IMR-90 (cell line): ENCODE measurements at regions not wholly inside any gene's neighbourhood (a gene's known extent, or its start where the extent isn't known, plus 50 kb on each side); places are given as distances from the start of the nearest gene placed in this dataset.

ENCODE experiments used
- ATAC-seq: fragments of 200-7000 bp; cut with Tn5 transposase; 2 replicates; pipeline ENCODE4 v1.9.1; 2020; ENCODE audit warnings: low read depth, mild to moderate bottlenecking, moderate library complexity
- BruUV-seq: library from RNA; stranded (reverse); fragments of 400-500 nt; replicated peaks from 2 replicates; lab custom pipeline; 2021; lab: Mats Ljungman, UMichigan
- CTCF ChIA-PET: fragments of 300-600 bp; formaldehyde crosslinking; extraction: SDS; loops from one replicate; lab custom pipeline; 2021; ENCODE audit warnings: antibody characterized with exemption; lab: Yijun Ruan, JAX
- POLR2A ChIA-PET: fragments of 300-600 bp; sonication (Branson Sonifier 250); formaldehyde crosslinking; loops from one replicate; lab custom pipeline; 2022; ENCODE audit warnings: antibody characterized with exemption; ENCODE audit not compliant: unreplicated experiment; lab: Charles Lee
- DNase-seq: peaks from one replicate; pipeline ENCODE4 v3.0.0; 2013
- H2AFZ ChIP-seq: replicated peaks from 2 replicates; pipeline ENCODE3; 2013; ENCODE audit warnings: low read length, mild to moderate bottlenecking; ENCODE audit not compliant: poor library complexity
- H2AK5ac ChIP-seq: 2 replicates; pipeline ENCODE4 v1.6.1; 2013; ENCODE audit warnings: low read depth, low read length, inconsistent platforms
- H2AK9ac ChIP-seq: replicated peaks from 2 replicates; pipeline ENCODE3; 2013; ENCODE audit warnings: mild to moderate bottlenecking, low read depth, low read length, moderate library complexity; ENCODE audit not compliant: poor library complexity
- H2BK120ac ChIP-seq: 2 replicates; pipeline ENCODE4 v1.6.1; 2013; ENCODE audit warnings: low read depth, low read length, inconsistent platforms
- H2BK15ac ChIP-seq: 3 replicates; pipeline ENCODE4 v1.6.1; 2013; ENCODE audit warnings: low read depth, low read length, inconsistent platforms
- H2BK20ac ChIP-seq: 2 replicates; pipeline ENCODE4 v1.6.1; 2013; ENCODE audit warnings: low read depth, mild to moderate bottlenecking, inconsistent platforms, low read length, moderate library complexity
- H2BK5ac ChIP-seq: 2 replicates; pipeline ENCODE4 v1.6.1; 2013; ENCODE audit warnings: mild to moderate bottlenecking, low read depth, low read length, inconsistent platforms; ENCODE audit not compliant: poor library complexity, severe bottlenecking
- H3K14ac ChIP-seq: replicated peaks from 2 replicates; pipeline ENCODE4 v1.6.1; 2013; ENCODE audit warnings: low read depth, low read length, inconsistent platforms
- H3K18ac ChIP-seq: 2 replicates; pipeline ENCODE4 v1.6.1; 2013; ENCODE audit warnings: low read depth, low read length, control low read depth
- H3K23ac ChIP-seq: 2 replicates; pipeline ENCODE4 v1.6.1; 2013; ENCODE audit warnings: low read depth, low read length, inconsistent platforms
- H3K27ac ChIP-seq: 2 replicates; pipeline ENCODE4 v1.5.1; 2013; ENCODE audit warnings: mild to moderate bottlenecking, control low read depth, low read length; ENCODE audit not compliant: insufficient read depth
- H3K27me3 ChIP-seq: 2 replicates; pipeline ENCODE4 v1.6.1; 2013; ENCODE audit warnings: low read length; ENCODE audit not compliant: control insufficient read depth, insufficient read depth
- H3K36me3 ChIP-seq: 2 replicates; pipeline ENCODE4 v1.6.1; 2013; ENCODE audit warnings: low read length, mixed read lengths; ENCODE audit not compliant: control insufficient read depth, insufficient read depth
- H3K4ac ChIP-seq: 2 replicates; pipeline ENCODE4 v1.6.1; 2013; ENCODE audit warnings: low read depth, low read length, inconsistent platforms
- H3K4me1 ChIP-seq: 2 replicates; pipeline ENCODE4 v1.6.1; 2013; ENCODE audit warnings: low read length, mixed read lengths; ENCODE audit not compliant: control insufficient read depth, insufficient read depth
- H3K4me2 ChIP-seq: 2 replicates; pipeline ENCODE4 v1.6.1; 2013; ENCODE audit warnings: low read depth, mild to moderate bottlenecking, control low read depth, low read length, moderate library complexity
- H3K4me3 ChIP-seq: 2 replicates; pipeline ENCODE4 v1.5.1; 2013; ENCODE audit warnings: low read depth, mild to moderate bottlenecking, control low read depth, low read length, moderate library complexity; ENCODE audit not compliant: insufficient read depth
- H3K56ac ChIP-seq: 2 replicates; pipeline ENCODE4 v1.6.1; 2013; ENCODE audit warnings: low read length, inconsistent platforms; ENCODE audit not compliant: insufficient read depth; ENCODE audit errors: extremely low read depth
- H3K79me1 ChIP-seq, 2 experiments: 2 replicates each; pipeline ENCODE4 v1.6.1; 2013; ENCODE audit warnings: low read length in 2 of 2, inconsistent platforms in 1 of 2, low read depth in 1 of 2
- H3K9ac ChIP-seq: 2 replicates; pipeline ENCODE4 v1.6.1; 2013; ENCODE audit warnings: low read depth, low read length, control low read depth
- H3K9me1 ChIP-seq: 2 replicates; pipeline ENCODE4 v1.6.1; 2013; ENCODE audit warnings: low read length, inconsistent platforms; ENCODE audit not compliant: insufficient read depth
- H3K9me3 ChIP-seq: 2 replicates; pipeline ENCODE4 v1.6.1; 2013; ENCODE audit warnings: low read length; ENCODE audit not compliant: control insufficient read depth, insufficient read depth
- H4K20me1 ChIP-seq: 2 replicates; pipeline ENCODE4 v1.6.1; 2013; ENCODE audit warnings: low read length, inconsistent platforms; ENCODE audit not compliant: insufficient read depth
- H4K5ac ChIP-seq: 2 replicates; pipeline ENCODE4 v1.6.1; 2013; ENCODE audit warnings: mild to moderate bottlenecking, low read depth, low read length, control low read depth
- H4K8ac ChIP-seq, 2 experiments: 2 replicates each; pipeline ENCODE4 v1.6.1; 2013; ENCODE audit warnings: low read depth in 2 of 2, low read length in 2 of 2, control low read depth in 1 of 2, inconsistent platforms in 1 of 2
- H4K91ac ChIP-seq: 2 replicates; pipeline ENCODE4 v1.6.1; 2013; ENCODE audit warnings: low read depth, low read length, inconsistent platforms; ENCODE audit not compliant: insufficient read depth
- BHLHE40 ChIP-seq: fragments of 150-350 bp; IDR thresholded peaks from 2 replicates; pipeline ENCODE4 v1.6.1; 2016; ENCODE audit warnings: mild to moderate bottlenecking, low read depth, low read length
- WGBS, 2 experiments: methylation state at CpG; one replicate each; pipeline versions ENCODE4 v1.1.5 to v1.1.7; 2013; ENCODE audit warnings: missing lambda C conversion rate in 2 of 2; ENCODE audit not compliant: insufficient read length in 1 of 2; ENCODE audit errors: extremely low coverage in 2 of 2; 5-methylcytosine and 5-hydroxymethylcytosine counted together
- dilution Hi-C: fragments of 300-500 bp; cut with HindIII; formaldehyde crosslinking; loops from one replicate; pipeline ENCODE4 v1.14.3; 2018; ENCODE audit warnings: low sequenced_read_pairs; ENCODE audit not compliant: unreplicated experiment
- in situ Hi-C: fragments of 300-500 bp; cut with MboI; formaldehyde crosslinking; loops from 3 replicates; pipeline ENCODE4 v1.14.3; 2019; ENCODE audit warnings: low sequenced_read_pairs, inconsistent platforms, mixed read lengths
- intact Hi-C: fragments of 100-400 bp; cut with micrococcal nuclease; formaldehyde crosslinking; loops from 2 replicates; pipeline ENCODE4 v1.10.0; 2022

GRCh38 chr2:104443145-104443544, 410.8 kb upstream of the POU3F3 start:
- H3K4me2 ChIP-seq: no peak overlapping the region
- H4K20me1 ChIP-seq: no peaks in the 10 kb centered on the region
- no peaks in the 10 kb centered on the region for H3K27me3 ChIP-seq
- H3K9ac ChIP-seq: no peak overlapping the region
- H3K4ac ChIP-seq: no peak overlapping the region
- H2BK120ac ChIP-seq: no peak overlapping the region
- no peak overlapping the region for H4K8ac ChIP-seq
- no peaks in the 10 kb centered on the region for H3K4me1 ChIP-seq
- H4K91ac ChIP-seq: no peak overlapping the region
- H2AK9ac ChIP-seq: no peak overlapping the region
- H3K23ac ChIP-seq: no peak overlapping the region
- no peak overlapping the region for H3K27ac ChIP-seq
- H3K18ac ChIP-seq: no peak overlapping the region
- H2BK20ac ChIP-seq: no peak overlapping the region
- ChIA-PET CTCF (no interaction called here), POLR2A (no interaction called here)
- in situ Hi-C loops: no loop called here
- dilution Hi-C loops: no loop called here
- H3K56ac ChIP-seq: no peak overlapping the region
- intact Hi-C loops: no loop called here
- H2BK15ac ChIP-seq: no peak overlapping the region
- H3K14ac ChIP-seq: no peak overlapping the region
- DNase-seq (no peak), ATAC-seq (no peak)
- H3K9me3 ChIP-seq: peaks cover 9% of the 10 kb centered on the region
- no CpG with 5 or more reads among the region's 5 CpGs for WGBS, 2 experiments
- no TSS peak for BruUV-seq
- H3K79me1 ChIP-seq: no peaks in the 10 kb centered on the region
- no peaks in the 10 kb centered on the region for H3K9me1 ChIP-seq
- H2AFZ ChIP-seq: no peak overlapping the region
- H2BK5ac ChIP-seq: no peak overlapping the region
- H2AK5ac ChIP-seq: no peak overlapping the region
- no peak overlapping the region for H4K5ac ChIP-seq
- no peak for TF ChIP-seq BHLHE40
- no peak overlapping the region for H3K4me3 ChIP-seq
- H3K36me3 ChIP-seq: no peaks in the 10 kb centered on the region
